Smooth muscle cell (in vitro differentiated cells): ENCODE measurements at regions not wholly inside any gene's neighbourhood (a gene's known extent, or its start where the extent isn't known, plus 50 kb on each side); places are given as distances from the start of the nearest gene placed in this dataset.
A peak's percentile ranks its signal among the peaks of the same experiment; 100 is the strongest.
"Not testable (repeated sequence)": the region's sequence is repeated elsewhere in the genome, so short reads cannot be mapped to it uniquely, and the experiment has no call there.

Experiments
- DNase-seq: peaks from one replicate; lab custom pipeline; 2025; ENCODE audit not compliant: unreplicated experiment; lab: John Stamatoyannopoulos, UW
- H2AFZ ChIP-seq: fragments of 200-600 bp; sonication (generic); 2 replicates; pipeline ENCODE4 v1.6.0; 2016; ENCODE audit warnings: antibody characterized with exemption, low read depth, mild to moderate bottlenecking
- H3F3A ChIP-seq: fragments of 200-600 bp; sonication (generic); 2 replicates; pipeline ENCODE4 v1.6.0; 2017; ENCODE audit warnings: antibody characterized with exemption, low read depth
- H3K27ac ChIP-seq: fragments of 200-600 bp; sonication (generic); 2 replicates; pipeline ENCODE4 v1.5.1; 2016; ENCODE audit warnings: low read depth, mild to moderate bottlenecking
- H3K27me3 ChIP-seq: fragments of 200-600 bp; sonication (generic); 2 replicates; pipeline ENCODE4 v1.6.1; 2016; ENCODE audit warnings: low read depth, mild to moderate bottlenecking
- H3K36me3 ChIP-seq: fragments of 200-600 bp; sonication (generic); 2 replicates; pipeline ENCODE4 v1.5.1; 2016; ENCODE audit warnings: low read depth
- H3K4me1 ChIP-seq: fragments of 200-600 bp; sonication (generic); 2 replicates; pipeline ENCODE4 v1.5.1; 2016; ENCODE audit warnings: low read depth
- H3K4me2 ChIP-seq: fragments of 200-600 bp; sonication (generic); 2 replicates; pipeline ENCODE4 v1.6.0; 2016; ENCODE audit warnings: mild to moderate bottlenecking
- H3K4me3 ChIP-seq: fragments of 200-600 bp; sonication (generic); 2 replicates; pipeline ENCODE4 v1.5.1; 2016; ENCODE audit warnings: mild to moderate bottlenecking
- H3K79me2 ChIP-seq: fragments of 200-600 bp; sonication (generic); 2 replicates; pipeline ENCODE4 v1.6.0; 2016; ENCODE audit warnings: low read depth, mild to moderate bottlenecking
- H3K9ac ChIP-seq: fragments of 200-600 bp; sonication (generic); 2 replicates; pipeline ENCODE4 v1.6.0; 2016; ENCODE audit warnings: low read depth
- H3K9me3 ChIP-seq: fragments of 200-600 bp; sonication (generic); replicated peaks from 2 replicates; pipeline ENCODE4 v1.5.1; 2016; ENCODE audit warnings: low read depth
- H4K20me1 ChIP-seq: fragments of 200-600 bp; sonication (generic); 2 replicates; pipeline ENCODE4 v1.6.0; 2016; ENCODE audit warnings: low read depth
- WGBS: methylation state at CpG from one replicate; pipeline ENCODE4 v1.1.7; 2016; ENCODE audit warnings: low lambda C conversion rate; 5-methylcytosine and 5-hydroxymethylcytosine counted together

DNA sequence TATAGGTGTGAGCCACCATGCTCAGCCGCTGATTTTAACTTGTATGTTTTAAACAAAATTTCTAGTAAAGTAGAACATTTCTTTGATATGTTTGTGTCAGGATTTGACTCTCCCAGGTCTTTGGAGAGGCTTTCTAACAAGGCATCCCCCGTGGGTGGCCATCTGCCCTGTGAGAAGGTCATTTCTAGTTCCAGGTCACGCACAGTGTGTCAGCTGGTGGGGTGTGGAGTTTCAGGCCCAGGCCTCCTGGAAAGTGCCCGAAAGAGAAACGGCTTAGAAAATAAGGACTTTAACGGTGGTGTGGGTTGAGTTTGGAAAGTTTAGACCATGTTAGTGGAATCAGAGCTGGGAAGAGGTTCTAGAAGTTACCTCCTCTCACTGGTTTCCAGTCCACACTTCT lies 61.0 kb downstream of the SPDYE17 start:
- not testable (repeated sequence) for H3K4me2 ChIP-seq, H3K36me3 ChIP-seq, H3K9me3 ChIP-seq, H4K20me1 ChIP-seq, H3K4me1 ChIP-seq, DNase-seq, H3K27me3 ChIP-seq, H3K4me3 ChIP-seq, H3F3A ChIP-seq, H3K27ac ChIP-seq, H3K79me2 ChIP-seq, H2AFZ ChIP-seq, H3K9ac ChIP-seq
- 88% methylated on average over 3 of the region's 6 CpGs for WGBS

DNA sequence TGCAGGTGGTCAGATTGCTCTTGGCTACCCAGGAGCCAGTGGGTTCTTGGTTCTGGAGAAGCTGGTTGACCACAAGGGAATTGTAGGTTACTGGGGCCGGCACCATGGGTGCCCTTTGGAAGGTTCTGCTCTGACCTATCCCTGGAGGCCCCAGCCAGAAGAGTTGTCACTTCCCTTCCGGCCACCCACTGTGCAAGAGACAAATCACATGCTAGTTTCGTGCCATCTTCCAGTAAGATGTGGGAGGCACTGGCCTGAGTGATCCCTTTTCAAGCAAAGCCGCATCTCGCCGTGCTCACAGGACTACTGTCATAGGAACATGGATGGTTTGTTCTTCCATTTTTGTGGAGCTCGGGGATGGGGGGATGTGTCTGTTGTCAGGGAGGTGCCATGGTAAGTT lies 62.3 kb downstream of the SPDYE17 start:
- not testable (repeated sequence) for H4K20me1 ChIP-seq, H3K4me3 ChIP-seq, H3K9me3 ChIP-seq, H3K27me3 ChIP-seq, DNase-seq, H2AFZ ChIP-seq, H3K79me2 ChIP-seq, H3K36me3 ChIP-seq, H3K4me2 ChIP-seq, H3F3A ChIP-seq, H3K27ac ChIP-seq, H3K4me1 ChIP-seq, H3K9ac ChIP-seq
- WGBS, result 98% methylated on average over 6 of the region's 7 CpGs

DNA sequence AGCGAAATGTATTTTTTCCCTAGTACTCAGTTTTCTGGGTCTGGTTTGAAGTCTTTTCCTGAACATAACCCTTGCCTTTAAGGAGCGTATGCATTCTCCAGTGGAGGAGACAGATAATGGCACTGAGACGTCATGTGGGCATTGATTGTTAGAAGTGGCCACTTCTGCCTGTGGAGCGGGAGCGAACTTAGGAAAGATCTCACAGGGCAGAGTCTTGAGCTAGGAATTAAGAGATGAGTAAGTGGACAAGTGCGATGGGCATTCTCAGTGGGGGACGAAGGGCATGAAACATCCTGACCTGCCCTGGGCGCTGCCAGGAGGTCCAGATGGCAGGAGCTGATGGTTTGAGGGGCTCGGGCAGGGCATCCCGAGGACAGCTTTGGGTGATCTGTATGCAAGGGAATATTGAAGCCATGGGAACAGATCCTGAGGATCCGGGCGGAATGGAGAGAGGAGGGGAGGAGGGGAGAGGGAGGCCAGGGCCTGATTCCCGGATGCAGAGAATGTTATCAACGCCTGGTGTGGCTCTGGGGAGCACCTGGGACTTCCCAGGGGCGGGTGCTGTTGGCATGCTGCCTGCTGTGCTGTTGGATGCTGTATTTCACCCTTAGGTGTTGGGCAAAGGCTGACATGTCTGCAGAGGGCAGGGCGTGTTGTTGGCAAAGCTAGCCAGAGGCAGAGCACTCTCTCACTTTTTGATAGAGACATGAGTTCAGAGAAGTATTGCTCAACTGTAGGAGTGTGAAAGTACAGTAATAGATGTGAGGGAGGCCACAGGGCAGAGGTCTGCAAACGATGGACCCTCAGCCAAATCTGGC lies 66.2 kb downstream of the SPDYE17 start:
- H3K27ac ChIP-seq, H3K4me1 ChIP-seq, H2AFZ ChIP-seq, H3K27me3 ChIP-seq, H3K36me3 ChIP-seq, H3K4me3 ChIP-seq, H3K4me2 ChIP-seq, H3F3A ChIP-seq, H3K9me3 ChIP-seq, H3K79me2 ChIP-seq, H3K9ac ChIP-seq, DNase-seq, H4K20me1 ChIP-seq: not testable (repeated sequence)
- 100% methylated on average over 2 of the region's 17 CpGs for WGBS

DNA sequence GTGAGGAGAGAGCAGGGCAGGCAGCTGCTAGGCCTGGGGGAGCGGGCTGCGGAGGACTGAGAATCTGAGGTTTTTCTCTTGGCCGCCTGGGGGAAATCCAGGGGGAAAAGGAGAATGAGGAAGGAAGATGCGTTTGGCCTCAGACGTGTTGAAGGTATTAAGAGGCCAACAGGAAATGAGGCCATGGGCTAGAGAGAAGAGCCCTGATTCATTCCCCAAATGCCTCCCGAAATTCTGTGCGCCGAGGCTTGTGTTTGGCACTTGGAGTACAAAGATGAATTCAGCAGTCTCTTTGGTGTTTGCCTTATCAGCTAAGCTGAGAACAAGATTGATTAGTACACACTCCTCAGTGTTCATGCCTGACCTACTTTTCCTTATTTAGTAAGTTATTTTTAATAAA lies 68.1 kb downstream of the SPDYE17 start:
- not testable (repeated sequence) for H3K4me1 ChIP-seq, H3K4me3 ChIP-seq, H3F3A ChIP-seq, H3K9me3 ChIP-seq, H2AFZ ChIP-seq, H3K27me3 ChIP-seq, H3K4me2 ChIP-seq, H4K20me1 ChIP-seq, H3K36me3 ChIP-seq, H3K9ac ChIP-seq, DNase-seq, H3K27ac ChIP-seq, H3K79me2 ChIP-seq
- WGBS, result no CpG with 5 or more reads among the region's 8 CpGs

DNA sequence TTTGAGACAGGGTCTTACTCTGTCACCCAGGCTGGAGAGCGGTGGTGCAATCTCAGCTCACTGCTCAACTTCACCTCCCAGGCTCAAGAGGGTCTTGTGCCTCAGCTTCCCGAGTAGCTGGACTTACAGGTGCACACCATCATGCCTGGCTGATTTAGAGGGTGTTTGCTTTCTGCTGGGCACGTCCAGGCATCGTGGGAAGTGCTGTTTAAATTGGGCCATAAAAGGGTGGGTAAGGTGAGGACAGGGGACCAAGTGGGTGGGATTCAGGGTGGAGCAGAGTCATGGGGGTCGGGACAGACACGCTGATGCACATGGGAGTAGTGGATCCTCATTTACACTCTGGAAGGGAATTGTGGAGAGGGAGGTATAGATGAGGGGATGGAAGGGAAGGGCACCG lies 69.1 kb downstream of the SPDYE17 start:
- not testable (repeated sequence) for DNase-seq, H3K9me3 ChIP-seq, H3K36me3 ChIP-seq, H2AFZ ChIP-seq, H3K4me3 ChIP-seq, H3K4me2 ChIP-seq, H3K27ac ChIP-seq, H3K9ac ChIP-seq, H4K20me1 ChIP-seq, H3K79me2 ChIP-seq, H3K27me3 ChIP-seq, H3K4me1 ChIP-seq, H3F3A ChIP-seq
- WGBS, result 88% methylated on average over 4 of the region's 7 CpGs

DNA sequence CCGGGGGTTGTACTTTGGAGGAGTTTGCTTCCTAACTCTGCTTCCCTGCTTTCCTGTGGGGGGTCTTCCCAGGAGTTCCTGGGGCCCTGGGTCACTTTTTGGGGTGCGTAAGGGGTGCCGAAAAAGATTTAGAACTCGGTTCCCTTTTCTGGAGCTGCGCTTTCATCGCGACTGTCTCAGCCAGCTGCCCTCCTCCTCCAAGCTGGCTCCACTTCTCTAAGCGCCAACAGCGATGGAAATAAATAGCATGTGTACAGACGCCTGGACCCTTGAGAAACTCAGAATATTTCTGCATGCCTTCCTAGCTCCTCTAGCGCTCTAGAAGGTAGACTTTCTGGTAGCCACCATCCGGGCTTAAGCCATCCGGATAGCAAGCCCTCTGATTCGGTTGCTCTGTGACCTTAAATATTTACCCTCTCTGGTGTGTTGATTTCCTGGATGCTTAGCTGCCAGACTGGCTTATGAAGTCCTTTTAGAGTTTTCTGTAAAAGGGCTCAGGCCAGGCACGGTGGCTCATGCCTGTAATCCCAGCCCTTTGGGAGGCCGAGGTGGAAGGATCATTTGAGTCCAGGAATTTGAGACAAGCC lies 71.7 kb downstream of the SPDYE17 start:
- H3K4me3 ChIP-seq, H3K9me3 ChIP-seq, H2AFZ ChIP-seq, DNase-seq, H3K27ac ChIP-seq, H3F3A ChIP-seq, H3K9ac ChIP-seq, H3K4me1 ChIP-seq, H3K79me2 ChIP-seq, H3K27me3 ChIP-seq, H3K4me2 ChIP-seq, H3K36me3 ChIP-seq, H4K20me1 ChIP-seq: not testable (repeated sequence)
- WGBS, result no CpG with 5 or more reads among the region's 16 CpGs

DNA sequence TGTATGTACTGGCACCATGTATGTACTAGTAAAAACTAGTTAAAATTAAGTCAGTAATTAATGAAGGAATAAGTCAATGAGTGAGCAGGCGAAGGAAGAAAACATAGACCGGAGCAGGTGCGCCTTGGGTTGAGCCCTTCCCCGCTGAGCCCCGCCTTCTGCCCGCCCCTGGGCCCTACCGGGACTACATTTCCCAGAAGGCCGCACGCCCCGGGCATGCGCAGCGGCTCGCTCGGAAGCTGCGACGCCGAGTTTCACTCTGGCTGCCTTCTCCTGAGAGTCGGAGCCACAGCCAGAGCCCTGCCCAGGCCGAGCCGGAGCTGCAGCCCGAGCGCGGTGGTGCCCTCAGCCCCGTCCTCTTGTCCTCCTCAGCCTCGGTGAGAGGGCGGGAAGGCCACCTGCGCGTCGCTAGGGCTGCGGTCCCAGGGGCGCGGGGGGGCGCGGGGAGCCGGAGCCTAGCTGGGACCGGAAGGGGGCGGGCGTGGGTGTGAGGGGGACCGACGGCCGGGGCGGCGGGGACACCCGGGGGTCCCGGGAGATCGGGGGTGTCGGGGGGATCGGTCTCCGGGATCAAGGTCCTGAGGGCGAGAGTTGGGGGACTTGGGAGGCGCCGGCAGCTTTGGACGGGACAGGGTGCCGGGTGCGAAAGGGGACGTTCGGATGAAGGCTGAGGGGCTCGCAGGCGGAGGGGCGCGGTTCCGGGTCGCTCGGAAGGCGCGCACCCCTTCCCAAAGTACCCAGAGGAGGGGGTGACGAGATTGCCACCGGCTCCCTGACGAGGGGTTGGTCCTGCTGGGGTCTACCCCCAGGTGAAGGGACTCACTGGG lies 72.4 kb downstream of the SPDYE17 start:
- DNase-seq, H3K36me3 ChIP-seq, H3K9ac ChIP-seq, H2AFZ ChIP-seq, H3K4me2 ChIP-seq, H3K4me1 ChIP-seq, H3K9me3 ChIP-seq, H4K20me1 ChIP-seq, H3K79me2 ChIP-seq, H3K27me3 ChIP-seq, H3F3A ChIP-seq, H3K27ac ChIP-seq: not testable (repeated sequence)
- H3K4me3 ChIP-seq, result peak overlapping the region; percentile 48
- no CpG with 5 or more reads among the region's 69 CpGs for WGBS

DNA sequence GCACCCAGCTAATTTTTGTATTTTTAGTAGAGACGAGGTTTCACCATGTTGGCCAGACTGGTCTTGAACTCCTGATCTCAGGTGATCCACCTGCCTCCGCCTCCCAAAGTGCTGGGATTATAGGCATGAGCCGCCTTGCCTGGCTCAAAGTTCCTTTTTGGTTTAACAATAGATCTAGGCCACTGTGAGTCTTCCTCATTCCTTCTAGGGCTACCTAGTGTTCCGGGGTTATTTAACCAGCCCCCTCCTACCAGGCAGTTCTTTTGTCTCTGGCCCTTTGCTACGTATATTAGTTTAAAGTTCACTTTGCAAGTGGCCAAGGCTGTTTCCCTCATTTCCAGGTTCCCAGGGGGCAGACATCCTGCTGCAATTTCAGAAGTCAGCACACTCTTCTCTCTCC lies 75.6 kb downstream of the SPDYE17 start:
- H3K9me3 ChIP-seq, H2AFZ ChIP-seq, H3K36me3 ChIP-seq, H3K27ac ChIP-seq, H3K4me1 ChIP-seq, H4K20me1 ChIP-seq, H3K79me2 ChIP-seq, DNase-seq, H3K4me3 ChIP-seq, H3K27me3 ChIP-seq, H3F3A ChIP-seq, H3K9ac ChIP-seq, H3K4me2 ChIP-seq: not testable (repeated sequence)
- WGBS, result 80% methylated on average over 1 of the region's 5 CpGs
